OCI-LY7 (cell line): ENCODE measurements at regions not wholly inside any gene's neighbourhood (a gene's known extent, or its start where the extent isn't known, plus 50 kb on each side); places are given as distances from the start of the nearest gene placed in this dataset.

Experiments
- BruUV-seq: library from RNA; stranded (reverse); fragments of 400-500 nt; replicated peaks from 2 replicates; lab custom pipeline; 2021; lab: Mats Ljungman, UMichigan
- CTCF ChIA-PET: fragments of 300-600 bp; sonication (Branson Sonifier 250); formaldehyde crosslinking; loops from one replicate; lab custom pipeline; 2022; ENCODE audit warnings: antibody characterized with exemption; ENCODE audit not compliant: unreplicated experiment; lab: Charles Lee
- POLR2A ChIA-PET: fragments of 300-600 bp; sonication (Branson Sonifier 250); formaldehyde crosslinking; loops from one replicate; lab custom pipeline; 2022; ENCODE audit warnings: antibody characterized with exemption; lab: Charles Lee
- DNase-seq: peaks from one replicate; pipeline ENCODE4 v3.0.0-alpha.2; 2015; ENCODE audit warnings: low spot score
- H2AFZ ChIP-seq: fragments of 200-600 bp; sonication (generic), shearing (Covaris generic); 2 replicates; pipeline ENCODE4 v1.6.1; 2014; ENCODE audit warnings: mild to moderate bottlenecking, antibody characterized with exemption, low read length, moderate library complexity
- H3K27ac ChIP-seq: fragments of 200-600 bp; sonication (generic); 2 replicates; pipeline ENCODE4 v1.5.1; 2014; ENCODE audit warnings: mixed run types, low read depth, mild to moderate bottlenecking, moderate library complexity, low read length, inconsistent platforms; ENCODE audit not compliant: poor library complexity, severe bottlenecking
- H3K36me3 ChIP-seq: fragments of 200-600 bp; sonication (generic); 2 replicates; pipeline ENCODE4 v1.6.1; 2014; ENCODE audit warnings: mild to moderate bottlenecking, antibody characterized with exemption, low read length, moderate library complexity, mixed read lengths; ENCODE audit not compliant: insufficient read depth
- H3K4me1 ChIP-seq: fragments of 200-600 bp; sonication (generic); 2 replicates; pipeline ENCODE4 v1.5.1; 2014; ENCODE audit warnings: mild to moderate bottlenecking, low read length; ENCODE audit not compliant: insufficient read depth, poor library complexity, severe bottlenecking
- H3K4me2 ChIP-seq: fragments of 200-600 bp; sonication (generic); 2 replicates; pipeline ENCODE4 v1.6.1; 2014; ENCODE audit warnings: mild to moderate bottlenecking, low read length
- H3K4me3 ChIP-seq: fragments of 200-600 bp; sonication (generic); 2 replicates; pipeline ENCODE4 v1.5.1; 2014; ENCODE audit warnings: mild to moderate bottlenecking, low read depth, low read length; ENCODE audit not compliant: poor library complexity, severe bottlenecking
- H3K79me2 ChIP-seq: fragments of 200-600 bp; sonication (generic); 2 replicates; pipeline ENCODE4 v1.6.1; 2016; ENCODE audit warnings: low read depth, mild to moderate bottlenecking, low read length, moderate library complexity, mixed read lengths; ENCODE audit not compliant: insufficient read depth
- H3K9me2 ChIP-seq: fragments of 200-600 bp; sonication (generic); 2 replicates; pipeline ENCODE4 v1.6.1; 2016; ENCODE audit warnings: mild to moderate bottlenecking, low read length, mixed read lengths; ENCODE audit not compliant: insufficient read depth
- H3K9me3 ChIP-seq: fragments of 200-600 bp; sonication (generic); 2 replicates; pipeline ENCODE4 v1.6.1; 2014; ENCODE audit warnings: mild to moderate bottlenecking, mixed run types, low read length, mixed read lengths
- H4K20me1 ChIP-seq: fragments of 200-600 bp; sonication (generic); 2 replicates; pipeline ENCODE4 v1.6.1; 2014; ENCODE audit warnings: mild to moderate bottlenecking, antibody characterized with exemption, low read length, moderate library complexity, mixed read lengths; ENCODE audit not compliant: insufficient read depth
- EZH2phosphoT487 ChIP-seq: fragments of 200-600 bp; sonication (generic); IDR thresholded peaks from 2 replicates; pipeline ENCODE4 v1.6.1; 2018; ENCODE audit warnings: low read depth, borderline replicate concordance, mild to moderate bottlenecking, mixed run types, antibody characterized with exemption, low read length, moderate library complexity, mixed read lengths
- intact Hi-C: fragments of 100-400 bp; cut with micrococcal nuclease; formaldehyde crosslinking; loops from one replicate; pipeline ENCODE4 v1.10.0; 2022; ENCODE audit not compliant: unreplicated experiment
- TF ChIP-seq, protein P1 (sequence below): fragments of 200-600 bp; sonication (generic); conservative IDR thresholded peaks from 2 replicates; pipeline ENCODE4 v1.5.1; 2014; ENCODE audit warnings: mild to moderate bottlenecking, antibody characterized with exemption, low read length, moderate library complexity, mixed read lengths

DNA sequence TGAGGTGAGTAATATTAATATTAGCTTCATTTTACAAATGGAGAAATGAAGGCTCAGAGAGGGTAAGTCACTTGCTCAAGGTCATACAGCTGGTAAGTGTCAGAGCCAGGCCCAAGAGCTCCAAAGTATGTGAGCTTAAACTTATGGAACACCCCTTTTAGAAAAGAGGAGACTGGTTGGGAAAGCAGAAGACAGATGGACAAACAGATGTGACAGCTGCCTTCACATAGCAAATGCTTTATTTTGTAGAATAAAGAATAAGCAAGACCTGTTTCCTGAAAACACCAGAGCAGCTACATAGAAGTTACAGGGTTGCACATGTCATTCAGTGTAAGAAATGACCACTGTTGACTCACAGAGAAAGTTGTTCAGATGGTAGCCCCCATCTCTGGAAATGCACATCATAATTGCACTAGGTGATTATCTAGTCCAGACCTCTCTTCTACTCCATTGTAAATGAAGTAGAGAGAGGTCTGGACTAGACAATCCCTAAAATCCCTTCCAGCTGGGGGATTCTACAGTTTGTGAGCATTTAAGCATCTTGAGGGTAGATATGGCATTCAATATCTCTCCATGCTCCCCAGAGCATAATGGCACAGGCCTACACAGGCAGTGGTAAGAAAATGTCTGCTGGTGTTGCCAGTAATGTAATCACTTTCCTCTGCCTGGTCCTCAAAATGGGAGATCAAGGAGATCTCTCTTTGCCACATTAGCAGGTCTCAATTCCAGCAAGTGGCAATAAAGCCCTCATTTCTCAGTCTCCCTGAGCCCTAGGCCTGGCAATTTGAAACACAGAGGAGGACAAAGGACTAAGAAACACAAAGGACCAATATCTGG is 188.2 kb upstream of the FGGY start:
- intact Hi-C loops: no loop called here
- DNase-seq: no peak
- Histone ChIP-seq H4K20me1 (no peaks in the 10 kb centered on the region), H3K4me2 (no peak overlapping the region), H3K27ac (no peak overlapping the region), H3K36me3 (no peaks in the 10 kb centered on the region), H3K79me2 (no peaks in the 10 kb centered on the region), H3K4me3 (no peak overlapping the region), H2AFZ (no peak overlapping the region), H3K4me1 (no peaks in the 10 kb centered on the region), H3K9me3 (no peaks in the 10 kb centered on the region), H3K9me2 (no peaks in the 10 kb centered on the region)
- ChIA-PET POLR2A (interaction anchor here (0.6 kb wide), 1 partner anchor 532 kb away, joined by 3 read pairs; no protein-coding TSS in a partner anchor), CTCF (no interaction called here)
- no peak for TF ChIP-seq EZH2phosphoT487
- TF ChIP-seq, protein P1, sequence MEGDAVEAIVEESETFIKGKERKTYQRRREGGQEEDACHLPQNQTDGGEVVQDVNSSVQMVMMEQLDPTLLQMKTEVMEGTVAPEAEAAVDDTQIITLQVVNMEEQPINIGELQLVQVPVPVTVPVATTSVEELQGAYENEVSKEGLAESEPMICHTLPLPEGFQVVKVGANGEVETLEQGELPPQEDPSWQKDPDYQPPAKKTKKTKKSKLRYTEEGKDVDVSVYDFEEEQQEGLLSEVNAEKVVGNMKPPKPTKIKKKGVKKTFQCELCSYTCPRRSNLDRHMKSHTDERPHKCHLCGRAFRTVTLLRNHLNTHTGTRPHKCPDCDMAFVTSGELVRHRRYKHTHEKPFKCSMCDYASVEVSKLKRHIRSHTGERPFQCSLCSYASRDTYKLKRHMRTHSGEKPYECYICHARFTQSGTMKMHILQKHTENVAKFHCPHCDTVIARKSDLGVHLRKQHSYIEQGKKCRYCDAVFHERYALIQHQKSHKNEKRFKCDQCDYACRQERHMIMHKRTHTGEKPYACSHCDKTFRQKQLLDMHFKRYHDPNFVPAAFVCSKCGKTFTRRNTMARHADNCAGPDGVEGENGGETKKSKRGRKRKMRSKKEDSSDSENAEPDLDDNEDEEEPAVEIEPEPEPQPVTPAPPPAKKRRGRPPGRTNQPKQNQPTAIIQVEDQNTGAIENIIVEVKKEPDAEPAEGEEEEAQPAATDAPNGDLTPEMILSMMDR: no peak
- BruUV-seq: no TSS peak

DNA sequence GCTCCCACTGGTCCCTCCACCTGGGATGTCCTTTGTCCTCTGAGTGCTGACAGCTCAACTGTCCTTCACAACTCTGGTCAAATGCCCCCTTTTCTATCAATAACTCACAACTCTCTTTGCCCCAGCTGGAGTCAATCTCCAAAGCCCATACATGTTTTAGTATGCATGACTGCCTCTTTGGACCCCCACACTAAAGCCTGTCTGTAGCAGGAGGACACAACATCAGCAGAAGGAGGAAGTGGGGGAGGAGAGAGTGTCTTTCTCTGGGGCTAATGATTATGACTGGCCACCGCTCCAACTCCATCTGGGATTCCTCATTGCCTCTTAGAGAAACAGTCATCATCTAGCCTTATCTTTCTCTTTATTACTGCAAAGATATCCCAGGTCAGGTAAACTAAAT is 186.6 kb upstream of the FGGY start:
- Histone ChIP-seq H3K79me2 (no peaks in the 10 kb centered on the region), H3K9me2 (no peaks in the 10 kb centered on the region), H3K4me3 (no peak overlapping the region), H3K27ac (no peak overlapping the region), H3K4me1 (no peaks in the 10 kb centered on the region), H3K4me2 (no peak overlapping the region), H3K36me3 (no peaks in the 10 kb centered on the region), H3K9me3 (no peaks in the 10 kb centered on the region), H2AFZ (no peak overlapping the region), H4K20me1 (no peaks in the 10 kb centered on the region)
- CTCF ChIA-PET: no interaction called here
- no peak for DNase-seq
- BruUV-seq: no TSS peak
- intact Hi-C loops: no loop called here
- TF ChIP-seq, protein P1: no peak
- no peak for TF ChIP-seq EZH2phosphoT487
- POLR2A ChIA-PET: interaction anchor here (1.0 kb wide), 1 partner anchor 12 kb away, joined by 3 read pairs; no protein-coding TSS in a partner anchor

DNA sequence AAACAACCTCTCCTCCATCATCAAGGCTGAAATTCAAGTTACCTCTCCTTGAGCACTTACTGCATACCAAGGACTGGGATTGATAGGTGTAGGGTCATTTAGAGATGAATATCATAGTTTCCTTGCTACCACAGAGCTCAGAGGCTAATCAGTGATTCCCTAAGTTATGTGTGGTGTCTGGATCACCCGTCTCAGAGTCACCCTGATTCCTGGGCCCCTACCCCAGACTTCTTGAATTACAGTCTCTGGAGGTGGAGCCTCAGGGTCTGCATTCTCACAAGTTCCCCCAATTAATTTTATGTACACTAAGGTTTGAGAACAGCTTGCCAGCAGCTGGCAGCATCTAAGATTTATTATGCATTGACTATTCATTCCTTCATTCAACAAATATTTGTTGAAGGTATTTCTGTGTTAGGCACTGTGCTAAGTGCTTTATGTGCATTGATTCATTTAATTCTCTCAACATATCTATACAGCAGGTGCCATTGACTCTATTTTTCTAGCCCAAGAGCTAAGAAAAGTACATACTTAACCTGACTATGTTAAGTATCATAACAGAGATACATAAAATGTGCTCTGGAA is 182.9 kb upstream of the FGGY start:
- TF ChIP-seq, protein P1: no peak
- TF ChIP-seq EZH2phosphoT487: no peak
- no peak for DNase-seq
- CTCF ChIA-PET: no interaction called here
- intact Hi-C loops: no loop called here
- Histone ChIP-seq H2AFZ (no peak overlapping the region), H3K9me3 (no peaks in the 10 kb centered on the region), H3K36me3 (no peaks in the 10 kb centered on the region), H3K9me2 (no peaks in the 10 kb centered on the region), H3K4me1 (no peaks in the 10 kb centered on the region), H3K79me2 (no peaks in the 10 kb centered on the region), H3K4me2 (no peak overlapping the region), H3K27ac (no peak overlapping the region), H4K20me1 (no peaks in the 10 kb centered on the region), H3K4me3 (no peak overlapping the region)
- POLR2A ChIA-PET: no interaction called here
- no TSS peak for BruUV-seq
